AG09309 (cell line): ENCODE measurements at regions not wholly inside any gene's neighbourhood (a gene's known extent, or its start where the extent isn't known, plus 50 kb on each side); places are given as distances from the start of the nearest gene placed in this dataset.

ENCODE experiments used
- DNase-seq: peaks from one replicate; pipeline ENCODE4 v3.0.0-alpha.2; 2010; ENCODE audit warnings: low read depth
- H3K4me3 ChIP-seq: 2 replicates; pipeline ENCODE4 v1.5.1; 2011; ENCODE audit warnings: mild to moderate bottlenecking, low read depth, low read length, moderate library complexity; ENCODE audit not compliant: control insufficient read depth
- TF ChIP-seq, protein P1 (sequence below): IDR thresholded peaks from 2 replicates; pipeline ENCODE4 v1.5.1; 2011; ENCODE audit warnings: mild to moderate bottlenecking, low read depth, low read length, inconsistent platforms; ENCODE audit not compliant: insufficient read depth, control insufficient read depth; ENCODE audit errors: missing control alignments

DNA sequence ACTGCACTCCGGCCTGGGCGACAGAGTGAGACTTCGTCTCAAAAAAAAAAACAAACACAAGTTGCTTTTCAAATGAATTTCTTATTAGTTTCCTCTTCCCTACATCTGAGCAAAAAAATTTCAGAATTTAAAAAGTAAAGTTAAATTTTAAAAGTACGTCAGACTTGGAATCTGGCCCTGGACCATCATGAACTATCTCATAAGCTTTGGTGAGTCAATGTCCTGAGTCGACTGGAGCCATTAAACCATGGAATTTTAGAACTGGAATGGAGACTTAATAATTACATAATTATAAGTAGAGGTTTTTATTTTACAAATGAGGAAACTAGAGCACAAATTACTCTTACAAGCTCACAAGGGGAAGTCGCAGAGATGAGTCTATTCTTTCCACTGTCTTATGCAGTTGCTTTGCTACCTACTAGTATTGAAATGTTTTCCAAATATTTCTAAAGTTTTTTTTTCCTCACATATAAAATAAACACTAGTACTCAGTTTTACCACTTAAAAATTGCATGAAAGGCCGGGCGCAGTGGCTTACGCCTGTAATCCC is 98.0 kb upstream of the ZNF608 start:
- TF ChIP-seq, protein P1, sequence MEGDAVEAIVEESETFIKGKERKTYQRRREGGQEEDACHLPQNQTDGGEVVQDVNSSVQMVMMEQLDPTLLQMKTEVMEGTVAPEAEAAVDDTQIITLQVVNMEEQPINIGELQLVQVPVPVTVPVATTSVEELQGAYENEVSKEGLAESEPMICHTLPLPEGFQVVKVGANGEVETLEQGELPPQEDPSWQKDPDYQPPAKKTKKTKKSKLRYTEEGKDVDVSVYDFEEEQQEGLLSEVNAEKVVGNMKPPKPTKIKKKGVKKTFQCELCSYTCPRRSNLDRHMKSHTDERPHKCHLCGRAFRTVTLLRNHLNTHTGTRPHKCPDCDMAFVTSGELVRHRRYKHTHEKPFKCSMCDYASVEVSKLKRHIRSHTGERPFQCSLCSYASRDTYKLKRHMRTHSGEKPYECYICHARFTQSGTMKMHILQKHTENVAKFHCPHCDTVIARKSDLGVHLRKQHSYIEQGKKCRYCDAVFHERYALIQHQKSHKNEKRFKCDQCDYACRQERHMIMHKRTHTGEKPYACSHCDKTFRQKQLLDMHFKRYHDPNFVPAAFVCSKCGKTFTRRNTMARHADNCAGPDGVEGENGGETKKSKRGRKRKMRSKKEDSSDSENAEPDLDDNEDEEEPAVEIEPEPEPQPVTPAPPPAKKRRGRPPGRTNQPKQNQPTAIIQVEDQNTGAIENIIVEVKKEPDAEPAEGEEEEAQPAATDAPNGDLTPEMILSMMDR, result no peak
- H3K4me3 ChIP-seq, result no peak overlapping the region
- no peak for DNase-seq

DNA sequence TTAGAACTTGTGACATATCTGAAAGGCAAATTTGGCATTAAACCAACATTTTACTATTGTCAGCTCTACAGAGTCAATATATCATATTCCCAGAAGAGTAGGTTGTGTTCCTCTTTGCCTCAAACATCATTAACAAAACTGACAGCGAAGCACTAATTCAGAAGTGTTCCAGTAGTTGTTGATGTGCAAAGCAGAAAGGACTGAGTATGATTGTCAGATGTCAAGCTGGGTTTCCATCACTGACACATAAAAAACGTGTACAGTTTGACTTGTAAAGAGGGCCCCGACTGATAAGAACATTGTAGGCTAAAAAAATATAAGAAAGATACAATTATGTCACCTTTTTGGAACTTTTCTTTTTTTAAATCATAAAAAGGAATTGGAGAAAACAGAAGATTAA is 101.5 kb upstream of the ZNF608 start:
- TF ChIP-seq, protein P1, result no peak
- H3K4me3 ChIP-seq, result no peak overlapping the region
- DNase-seq, result no peak

DNA sequence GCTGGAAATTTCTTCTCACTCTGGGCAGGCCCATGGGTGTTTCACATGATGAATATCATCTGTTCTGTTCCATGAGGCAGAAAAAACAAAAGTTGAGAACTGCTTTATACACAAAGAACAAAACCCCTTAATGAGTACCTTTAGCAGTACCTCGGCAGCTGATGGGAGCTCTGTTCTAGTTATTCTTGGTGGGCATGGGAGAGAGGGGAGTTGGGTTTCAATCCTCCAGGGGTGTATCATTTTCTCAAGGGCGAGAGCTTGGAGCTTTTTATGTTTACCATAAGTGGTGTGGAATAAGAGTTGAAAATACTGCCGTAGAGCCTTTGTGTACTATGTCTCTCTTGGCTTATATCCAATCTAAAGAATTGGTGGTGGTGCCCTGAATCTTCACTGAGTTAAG is 103.3 kb upstream of the ZNF608 start:
- TF ChIP-seq, protein P1, result no peak
- no peak for DNase-seq
- no peak overlapping the region for H3K4me3 ChIP-seq

DNA sequence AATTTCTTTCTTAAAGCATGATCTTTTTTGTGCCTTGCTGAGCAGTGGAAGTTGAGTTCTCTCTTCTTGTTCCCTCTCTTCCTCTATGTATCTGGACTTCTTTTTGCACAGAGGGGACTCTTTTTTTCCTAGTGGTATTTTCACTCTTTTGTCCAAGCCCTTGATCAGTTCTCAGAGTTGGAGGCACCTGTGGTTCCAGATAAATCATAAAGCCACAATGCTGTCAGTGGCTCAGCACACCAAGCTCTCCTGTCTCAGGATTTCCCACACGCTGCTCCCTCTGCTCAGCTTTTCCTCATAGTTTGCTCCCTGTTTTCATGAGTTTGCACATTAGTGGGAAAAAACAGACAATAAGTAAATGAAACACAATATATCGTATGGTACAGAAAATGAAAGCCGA is 110.3 kb upstream of the ZNF608 start:
- no peak for DNase-seq
- H3K4me3 ChIP-seq, result no peak overlapping the region
- TF ChIP-seq, protein P1, result no peak

DNA sequence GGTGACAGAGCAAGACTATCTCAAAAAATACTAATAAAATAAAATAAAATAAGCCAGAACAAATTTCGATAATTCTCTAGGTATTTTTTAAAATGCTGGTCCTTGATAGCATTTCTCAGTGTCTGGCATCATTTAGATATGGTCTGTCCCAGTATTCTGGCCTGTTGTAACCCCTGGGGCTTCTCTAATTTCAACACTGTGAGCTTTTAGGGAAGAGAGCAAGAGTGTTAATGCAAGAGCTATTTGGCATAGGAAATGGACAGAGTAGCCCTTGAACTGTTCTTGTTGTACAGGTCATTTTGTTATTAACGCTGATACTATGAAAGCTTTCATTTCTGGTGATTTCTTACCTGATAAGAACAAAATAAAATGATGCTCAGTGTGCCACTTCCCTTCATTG is 112.2 kb upstream of the ZNF608 start:
- TF ChIP-seq, protein P1, result no peak
- DNase-seq, result no peak
- H3K4me3 ChIP-seq, result no peak overlapping the region

DNA sequence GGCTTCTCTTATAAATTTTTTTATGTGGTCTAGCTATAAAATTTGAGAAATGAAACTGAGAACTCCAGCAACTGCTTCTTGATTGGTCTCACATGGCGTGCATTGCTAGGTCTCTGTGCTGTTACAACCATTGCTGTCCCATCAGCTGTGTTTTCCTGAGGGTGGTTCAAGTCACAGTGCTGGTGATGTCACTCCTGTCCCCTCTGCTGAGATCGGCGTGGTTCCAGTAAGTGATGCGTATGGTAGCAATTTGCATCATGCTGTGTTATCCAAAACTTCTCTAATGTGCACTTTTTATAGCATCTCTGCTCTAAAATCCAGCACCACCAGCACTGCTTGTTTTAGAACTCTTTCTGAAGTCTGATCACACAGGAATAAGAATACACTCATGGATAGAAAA is 112.6 kb upstream of the ZNF608 start:
- TF ChIP-seq, protein P1, result no peak
- H3K4me3 ChIP-seq, result no peak overlapping the region
- DNase-seq, result no peak
